NCI-H2029 treated with DMSO at 0.1 percent for 48 hours (cell line): ENCODE measurements at regions not wholly inside any gene's neighbourhood (a gene's known extent, or its start where the extent isn't known, plus 50 kb on each side); places are given as distances from the start of the nearest gene placed in this dataset.
"Not testable (repeated sequence)": the region's sequence is repeated elsewhere in the genome, so short reads cannot be mapped to it uniquely, and the experiment has no call there.

ENCODE experiments used
- DNase-seq: peaks from one replicate; lab custom pipeline; 2025; lab: John Stamatoyannopoulos, UW

GRCh38 chr2:223469270-223470046 is 132.7 kb downstream of the SCG2 start:
- DNase-seq, result no peak

GRCh38 chr2:223470602-223471001 is 131.6 kb downstream of the SCG2 start:
- no peak for DNase-seq

GRCh38 chr2:223472771-223473170 is 129.4 kb downstream of the SCG2 start:
- no peak for DNase-seq

- DNase-seq, result no peak
These were observed 127.3 kb downstream of the SCG2 start for GRCh38 chr2:223474893-223475292.

GRCh38 chr2:223475901-223476300 is 126.3 kb downstream of the SCG2 start:
- no peak for DNase-seq

GRCh38 chr2:223477318-223477717 is 124.8 kb downstream of the SCG2 start:
- DNase-seq, result peak; percentile 28

- DNase-seq, result no peak
These were observed 120.7 kb downstream of the SCG2 start for GRCh38 chr2:223481486-223481885.

GRCh38 chr2:223486751-223487150 is 115.4 kb downstream of the SCG2 start:
- DNase-seq, result no peak

GRCh38 chr2:223487214-223487846 is 114.8 kb downstream of the SCG2 start:
- DNase-seq, result no peak

- DNase-seq, result no peak
These were observed 113.3 kb downstream of the SCG2 start for GRCh38 chr2:223488814-223489213.

- no peak for DNase-seq
These were observed 107.7 kb downstream of the SCG2 start for GRCh38 chr2:223494496-223494895.

GRCh38 chr2:223494942-223495341 is 107.2 kb downstream of the SCG2 start:
- DNase-seq, result no peak

- DNase-seq, result not testable (repeated sequence)
These were observed 105.3 kb downstream of the SCG2 start for GRCh38 chr2:223496853-223497252.

- DNase-seq, result no peak
These were observed 101.5 kb downstream of the SCG2 start for GRCh38 chr2:223500709-223501108.

GRCh38 chr2:223501641-223502040 is 100.5 kb downstream of the SCG2 start:
- peak; percentile 27 for DNase-seq

- no peak for DNase-seq
These were observed 98.4 kb downstream of the SCG2 start for GRCh38 chr2:223503746-223504145.

GRCh38 chr2:223508372-223508771 is 93.8 kb downstream of the SCG2 start:
- no peak for DNase-seq

- DNase-seq, result no peak
These were observed 91.4 kb downstream of the SCG2 start for GRCh38 chr2:223510713-223511112.

GRCh38 chr2:223511168-223511567 is 91.0 kb downstream of the SCG2 start:
- no peak for DNase-seq

- DNase-seq, result no peak
These were observed 88.2 kb downstream of the SCG2 start for GRCh38 chr2:223513771-223514455.

- no peak for DNase-seq
These were observed 82.7 kb downstream of the SCG2 start for GRCh38 chr2:223519471-223519870.

- no peak for DNase-seq
These were observed 79.4 kb downstream of the SCG2 start for GRCh38 chr2:223522796-223523195.

- no peak for DNase-seq
These were observed 78.6 kb downstream of the SCG2 start for GRCh38 chr2:223523551-223524001.
